ENCODE measurements at regions not wholly inside any gene's neighbourhood (a gene's known extent, or its start where the extent isn't known, plus 50 kb on each side); places are given as distances from the start of the nearest gene placed in this dataset.

- ChIA-PET POLR2A (no interaction called here), CTCF (no interaction called here)
- TF ChIP-seq CTCF (IDR thresholded peaks at IDR 0.05; ENCODE audit: insufficient read depth, low read depth, low read length) = no peak
- Histone ChIP-seq H3K4me3 (ENCODE audit: low read depth, low read length) (no peak overlapping the region), H3K36me3 (ENCODE audit: control insufficient read depth, insufficient read depth, low read length) (no peaks in the 10 kb centered on the region), H3K27me3 (ENCODE audit: control insufficient read depth, insufficient read depth, low read length) (no peaks in the 10 kb centered on the region)
- DNase-seq (ENCODE audit: low read depth) = no peak
These were observed 420.6 kb upstream of the SLC30A5 start for GRCh38 chr5:68673106-68673822.

- Histone ChIP-seq H3K4me3 (ENCODE audit: low read depth, low read length) (no peak overlapping the region), H3K36me3 (ENCODE audit: control insufficient read depth, insufficient read depth, low read length) (no peaks in the 10 kb centered on the region), H3K27me3 (ENCODE audit: control insufficient read depth, insufficient read depth, low read length) (no peaks in the 10 kb centered on the region)
- POLR2A ChIA-PET = no interaction called here
- DNase-seq (ENCODE audit: low read depth) = no peak
- CTCF ChIA-PET = no interaction called here
- no peak for TF ChIP-seq CTCF (IDR thresholded peaks at IDR 0.05; ENCODE audit: insufficient read depth, low read depth, low read length)
These were observed 420.0 kb upstream of the SLC30A5 start for GRCh38 chr5:68673823-68674180.

GRCh38 chr5:68679041-68679440 lies 414.8 kb upstream of the SLC30A5 start:
- H3K36me3 ChIP-seq (ENCODE audit: control insufficient read depth, insufficient read depth, low read length) = no peaks in the 10 kb centered on the region
- ChIA-PET CTCF (no interaction called here), POLR2A (no interaction called here)
- no peak overlapping the region for H3K4me3 ChIP-seq (ENCODE audit: low read depth, low read length)
- no peak for TF ChIP-seq CTCF (IDR thresholded peaks at IDR 0.05; ENCODE audit: insufficient read depth, low read depth, low read length)
- no peaks in the 10 kb centered on the region for H3K27me3 ChIP-seq (ENCODE audit: control insufficient read depth, insufficient read depth, low read length)
- no peak for DNase-seq (ENCODE audit: low read depth)

GRCh38 chr5:68680366-68680765 lies 413.4 kb upstream of the SLC30A5 start:
- Histone ChIP-seq H3K4me3 (ENCODE audit: low read depth, low read length) (no peak overlapping the region), H3K27me3 (ENCODE audit: control insufficient read depth, insufficient read depth, low read length) (no peaks in the 10 kb centered on the region), H3K36me3 (ENCODE audit: control insufficient read depth, insufficient read depth, low read length) (no peaks in the 10 kb centered on the region)
- ChIA-PET POLR2A (no interaction called here), CTCF (no interaction called here)
- no peak for DNase-seq (ENCODE audit: low read depth)
- TF ChIP-seq CTCF (IDR thresholded peaks at IDR 0.05; ENCODE audit: insufficient read depth, low read depth, low read length) = no peak

GRCh38 chr5:68681929-68682328 lies 411.9 kb upstream of the SLC30A5 start:
- Histone ChIP-seq H3K4me3 (ENCODE audit: low read depth, low read length) (no peak overlapping the region), H3K36me3 (ENCODE audit: control insufficient read depth, insufficient read depth, low read length) (no peaks in the 10 kb centered on the region), H3K27me3 (ENCODE audit: control insufficient read depth, insufficient read depth, low read length) (no peaks in the 10 kb centered on the region)
- no peak for DNase-seq (ENCODE audit: low read depth)
- ChIA-PET CTCF (interaction anchor here (1.3 kb wide), 1 partner anchor 21 kb away, joined by 3 read pairs; no protein-coding TSS in a partner anchor), POLR2A (no interaction called here)
- no peak for TF ChIP-seq CTCF (IDR thresholded peaks at IDR 0.05; ENCODE audit: insufficient read depth, low read depth, low read length)

Measured in BJ (cell line).